GM12892 (cell line): ENCODE measurements at regions not wholly inside any gene's neighbourhood (a gene's known extent, or its start where the extent isn't known, plus 50 kb on each side); places are given as distances from the start of the nearest gene placed in this dataset.

ENCODE experiments used
- POLR2A ChIP-seq: IDR thresholded peaks from 2 replicates; pipeline ENCODE4 v1.6.1; 2011; ENCODE audit warnings: low read depth, low read length, control low read depth
- POLR2AphosphoS5 ChIP-seq: IDR thresholded peaks from 2 replicates; pipeline ENCODE4 v1.6.1; 2011; ENCODE audit warnings: low read depth, low read length, control low read depth
- TAF1 ChIP-seq: IDR thresholded peaks from 2 replicates; pipeline ENCODE4 v1.6.1; 2011; ENCODE audit warnings: low read depth, mild to moderate bottlenecking, control low read depth, low read length, borderline replicate concordance

GRCh38 chr1:112852934-112853333, 103.1 kb downstream of the SLC16A1 start:
- TF ChIP-seq POLR2AphosphoS5: no peak
- no peak for TF ChIP-seq TAF1
- no peak for TF ChIP-seq POLR2A
